Loucy (cell line): ENCODE measurements at regions not wholly inside any gene's neighbourhood (a gene's known extent, or its start where the extent isn't known, plus 50 kb on each side); places are given as distances from the start of the nearest gene placed in this dataset.

Source experiments
- CTCF ChIP-seq: fragments of 200-600 bp; sonication (generic); conservative IDR thresholded peaks from 2 replicates; pipeline ENCODE4 v1.5.1; 2014; ENCODE audit warnings: mild to moderate bottlenecking, antibody characterized with exemption, low read length
- EZH2phosphoT487 ChIP-seq: fragments of 200-600 bp; IDR thresholded peaks from 2 replicates; pipeline ENCODE4 v1.6.1; 2018; ENCODE audit warnings: antibody characterized with exemption, mild to moderate bottlenecking, moderate library complexity, borderline replicate concordance

- no peak for TF ChIP-seq CTCF
- no peak for TF ChIP-seq EZH2phosphoT487
Measured at GRCh38 chr12:90841336-90841735, 113.6 kb downstream of the CCER1 start.
